Brain microvascular endothelial cell (primary cell): ENCODE measurements at regions not wholly inside any gene's neighbourhood (a gene's known extent, or its start where the extent isn't known, plus 50 kb on each side); places are given as distances from the start of the nearest gene placed in this dataset.
A peak's percentile ranks its signal among the peaks of the same experiment; 100 is the strongest.

Experiments
- DNase-seq: peaks from one replicate; pipeline ENCODE4 v3.0.0-alpha.2; 2020
- H3K27ac ChIP-seq: fragments of 250-450 bp; sonication (Bioruptor Pico); 2 replicates; pipeline ENCODE4 v1.5.1; 2020; ENCODE audit warnings: mild to moderate bottlenecking, moderate library complexity
- H3K27me3 ChIP-seq: fragments of 250-450 bp; sonication (Bioruptor Pico); replicated peaks from 2 replicates; pipeline ENCODE4 v1.5.1; 2020; ENCODE audit warnings: mild to moderate bottlenecking
- H3K36me3 ChIP-seq: fragments of 250-450 bp; sonication (Bioruptor Pico); replicated peaks from 2 replicates; pipeline ENCODE4 v1.5.1; 2020; ENCODE audit warnings: mild to moderate bottlenecking
- H3K4me3 ChIP-seq: 2 replicates; pipeline ENCODE4 v1.5.1; 2011; ENCODE audit warnings: low read depth, mild to moderate bottlenecking, control low read depth, low read length, moderate library complexity
- in situ Hi-C: cut with HindIII; loops from 2 replicates; pipeline ENCODE4 v1.10.0; 2017; ENCODE audit warnings: low sequenced_read_pairs, low pct_ligation_motif_present
- TF ChIP-seq, protein P1 (sequence below): IDR thresholded peaks from 2 replicates; pipeline ENCODE4 v1.5.1; 2011; ENCODE audit warnings: low read depth, mild to moderate bottlenecking, moderate library complexity, low read length, control low read depth, inconsistent platforms; ENCODE audit errors: missing control alignments

DNA sequence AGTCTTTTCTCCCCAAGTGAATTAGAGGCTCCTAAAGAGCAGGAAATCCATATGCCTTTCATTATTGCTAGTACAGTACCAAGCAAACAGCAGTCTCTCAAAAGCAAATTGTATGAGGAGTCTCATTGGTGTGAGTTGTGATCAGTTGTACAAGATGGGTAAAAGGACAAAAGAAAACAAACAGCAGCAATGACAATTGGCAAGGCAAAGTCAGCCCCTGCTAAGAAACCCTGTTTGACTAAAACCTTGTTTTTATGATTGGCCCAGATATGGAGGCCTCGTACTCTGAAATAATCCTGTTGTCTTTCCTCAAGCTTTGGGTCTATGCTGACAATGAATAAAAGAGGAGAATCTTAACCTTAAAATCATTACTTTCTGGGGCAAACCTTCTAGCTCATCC lies 69.8 kb downstream of the FOXD1 start:
- in situ Hi-C loops, result no loop called here
- no peak overlapping the region for H3K4me3 ChIP-seq
- TF ChIP-seq, protein P1, sequence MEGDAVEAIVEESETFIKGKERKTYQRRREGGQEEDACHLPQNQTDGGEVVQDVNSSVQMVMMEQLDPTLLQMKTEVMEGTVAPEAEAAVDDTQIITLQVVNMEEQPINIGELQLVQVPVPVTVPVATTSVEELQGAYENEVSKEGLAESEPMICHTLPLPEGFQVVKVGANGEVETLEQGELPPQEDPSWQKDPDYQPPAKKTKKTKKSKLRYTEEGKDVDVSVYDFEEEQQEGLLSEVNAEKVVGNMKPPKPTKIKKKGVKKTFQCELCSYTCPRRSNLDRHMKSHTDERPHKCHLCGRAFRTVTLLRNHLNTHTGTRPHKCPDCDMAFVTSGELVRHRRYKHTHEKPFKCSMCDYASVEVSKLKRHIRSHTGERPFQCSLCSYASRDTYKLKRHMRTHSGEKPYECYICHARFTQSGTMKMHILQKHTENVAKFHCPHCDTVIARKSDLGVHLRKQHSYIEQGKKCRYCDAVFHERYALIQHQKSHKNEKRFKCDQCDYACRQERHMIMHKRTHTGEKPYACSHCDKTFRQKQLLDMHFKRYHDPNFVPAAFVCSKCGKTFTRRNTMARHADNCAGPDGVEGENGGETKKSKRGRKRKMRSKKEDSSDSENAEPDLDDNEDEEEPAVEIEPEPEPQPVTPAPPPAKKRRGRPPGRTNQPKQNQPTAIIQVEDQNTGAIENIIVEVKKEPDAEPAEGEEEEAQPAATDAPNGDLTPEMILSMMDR, result no peak
- no peak overlapping the region for H3K27ac ChIP-seq
- no peak for DNase-seq
- no peaks in the 10 kb centered on the region for H3K27me3 ChIP-seq
- no peaks in the 10 kb centered on the region for H3K36me3 ChIP-seq

- TF ChIP-seq, protein P1, result no peak
- in situ Hi-C loops, result no loop called here
- H3K27me3 ChIP-seq, result no peaks in the 10 kb centered on the region
- no peak overlapping the region for H3K4me3 ChIP-seq
- H3K27ac ChIP-seq, result no peak overlapping the region
- no peak for DNase-seq
- no peaks in the 10 kb centered on the region for H3K36me3 ChIP-seq
Measured at GRCh38 chr5:73378070-73378469, 70.5 kb downstream of the FOXD1 start.

DNA sequence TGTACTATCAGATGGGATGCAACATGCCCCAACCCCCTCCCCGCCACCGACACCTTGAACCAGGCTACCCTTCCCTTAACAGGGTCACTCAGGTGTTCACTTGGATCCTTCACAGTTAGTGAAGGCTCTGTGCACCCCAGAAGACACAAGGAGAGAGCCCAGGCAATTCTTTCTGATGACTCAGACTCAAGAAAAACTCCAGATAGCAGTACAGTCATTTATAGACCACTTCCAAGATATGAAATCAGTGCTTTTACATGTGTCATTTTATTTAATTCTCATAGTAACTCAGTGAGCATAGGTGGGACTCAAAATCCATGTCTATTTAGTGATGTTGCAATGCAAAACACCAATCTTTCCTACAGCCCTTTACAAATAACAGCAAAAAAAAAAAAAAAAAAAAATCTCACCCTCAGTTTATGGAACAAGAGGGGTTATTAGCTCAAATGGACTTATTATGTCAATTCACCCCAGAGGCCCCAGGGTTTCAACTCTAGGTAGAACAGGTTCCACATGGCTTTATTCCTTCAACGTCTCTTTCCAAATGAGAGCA lies 71.9 kb downstream of the FOXD1 start:
- in situ Hi-C loops, result no loop called here
- H3K4me3 ChIP-seq, result no peak overlapping the region
- no peaks in the 10 kb centered on the region for H3K27me3 ChIP-seq
- H3K27ac ChIP-seq, result no peak overlapping the region
- DNase-seq, result peak; percentile 58
- TF ChIP-seq, protein P1, result no peak
- H3K36me3 ChIP-seq, result no peaks in the 10 kb centered on the region

- no peak for DNase-seq
- no peaks in the 10 kb centered on the region for H3K27me3 ChIP-seq
- no peak overlapping the region for H3K4me3 ChIP-seq
- H3K27ac ChIP-seq, result no peak overlapping the region
- H3K36me3 ChIP-seq, result no peaks in the 10 kb centered on the region
- TF ChIP-seq, protein P1, result no peak
- in situ Hi-C loops, result no loop called here
Measured at GRCh38 chr5:73375949-73376348, 72.6 kb downstream of the FOXD1 start.

DNA sequence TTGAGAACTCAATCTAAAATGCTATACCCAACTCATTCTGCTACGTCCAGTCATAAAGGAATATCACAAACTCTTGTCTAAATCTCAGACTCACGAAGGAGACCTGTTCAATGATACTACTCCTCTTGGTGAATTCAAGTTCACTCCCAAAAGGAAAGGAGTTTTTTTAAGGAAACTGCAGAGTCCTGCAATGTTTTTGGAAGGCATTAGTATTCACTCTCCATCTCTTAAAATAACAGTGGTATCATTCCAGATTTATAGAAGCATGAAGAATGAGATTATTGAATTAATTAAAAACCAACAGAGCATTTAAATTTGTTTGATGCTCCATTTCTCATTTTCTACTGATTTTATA lies 73.4 kb downstream of the FOXD1 start:
- Histone ChIP-seq H3K27ac (peak overlapping the region; percentile 89), H3K4me3 (no peak overlapping the region), H3K36me3 (no peaks in the 10 kb centered on the region), H3K27me3 (no peaks in the 10 kb centered on the region)
- DNase-seq, result no peak
- TF ChIP-seq, protein P1, result no peak
- in situ Hi-C loops, result no loop called here

- Histone ChIP-seq H3K4me3 (no peak overlapping the region), H3K36me3 (no peaks in the 10 kb centered on the region), H3K27ac (peak overlapping the region; percentile 89), H3K27me3 (no peaks in the 10 kb centered on the region)
- in situ Hi-C loops, result no loop called here
- DNase-seq, result peak; percentile 81
- TF ChIP-seq, protein P1, result no peak
Measured at GRCh38 chr5:73374520-73375190, 73.9 kb downstream of the FOXD1 start.
